Ishikawa (cell line): ENCODE measurements at regions not wholly inside any gene's neighbourhood (a gene's known extent, or its start where the extent isn't known, plus 50 kb on each side); places are given as distances from the start of the nearest gene placed in this dataset.

Experiments
- CEBPB ChIP-seq: IDR thresholded peaks from 2 replicates; pipeline ENCODE4 v1.6.1; 2012
- CREB1 ChIP-seq: IDR thresholded peaks from 2 replicates; pipeline ENCODE4 v1.6.1; 2012; ENCODE audit warnings: low read depth
- EGR1 ChIP-seq: IDR thresholded peaks from 2 replicates; pipeline ENCODE4 v1.6.1; 2012
- EP300 ChIP-seq: IDR thresholded peaks from 2 replicates; pipeline ENCODE4 v1.6.1; 2012; ENCODE audit warnings: borderline replicate concordance
- FOXM1 ChIP-seq: IDR thresholded peaks from 2 replicates; pipeline ENCODE4 v1.6.1; 2012; ENCODE audit warnings: low read depth, borderline replicate concordance
- NFIC ChIP-seq: IDR thresholded peaks from 2 replicates; pipeline ENCODE4 v1.6.1; 2012
- RAD21 ChIP-seq: IDR thresholded peaks from 2 replicates; pipeline ENCODE4 v1.6.1; 2012; ENCODE audit warnings: low read depth
- REST ChIP-seq: IDR thresholded peaks from 2 replicates; pipeline ENCODE4 v1.6.1; 2012; ENCODE audit warnings: low read depth, mild to moderate bottlenecking
- TAF1 ChIP-seq: IDR thresholded peaks from 2 replicates; pipeline ENCODE4 v1.6.1; 2012; ENCODE audit warnings: low read depth, mild to moderate bottlenecking
- TCF12 ChIP-seq: IDR thresholded peaks from 2 replicates; pipeline ENCODE4 v1.6.1; 2012; ENCODE audit warnings: low read depth
- TEAD4 ChIP-seq: IDR thresholded peaks from 2 replicates; pipeline ENCODE4 v1.6.1; 2012
- YY1 ChIP-seq: IDR thresholded peaks from 2 replicates; pipeline ENCODE4 v1.6.1; 2012; ENCODE audit warnings: low read depth
- ZBTB7A ChIP-seq: IDR thresholded peaks from 2 replicates; pipeline ENCODE4 v1.6.1; 2012; ENCODE audit warnings: low read depth
- TF ChIP-seq, protein P1 (sequence below): IDR thresholded peaks from 2 replicates; pipeline ENCODE4 v1.6.1; 2012
- TF ChIP-seq, protein P2 (sequence below): IDR thresholded peaks from 2 replicates; pipeline ENCODE4 v1.6.1; 2012

- TF ChIP-seq ZBTB7A (no peak), CREB1 (no peak), YY1 (no peak), CEBPB (no peak), TAF1 (no peak), EP300 (no peak)
These were observed 153.5 kb upstream of the ITGB1 start for GRCh38 chr10:33111488-33112051.

DNA sequence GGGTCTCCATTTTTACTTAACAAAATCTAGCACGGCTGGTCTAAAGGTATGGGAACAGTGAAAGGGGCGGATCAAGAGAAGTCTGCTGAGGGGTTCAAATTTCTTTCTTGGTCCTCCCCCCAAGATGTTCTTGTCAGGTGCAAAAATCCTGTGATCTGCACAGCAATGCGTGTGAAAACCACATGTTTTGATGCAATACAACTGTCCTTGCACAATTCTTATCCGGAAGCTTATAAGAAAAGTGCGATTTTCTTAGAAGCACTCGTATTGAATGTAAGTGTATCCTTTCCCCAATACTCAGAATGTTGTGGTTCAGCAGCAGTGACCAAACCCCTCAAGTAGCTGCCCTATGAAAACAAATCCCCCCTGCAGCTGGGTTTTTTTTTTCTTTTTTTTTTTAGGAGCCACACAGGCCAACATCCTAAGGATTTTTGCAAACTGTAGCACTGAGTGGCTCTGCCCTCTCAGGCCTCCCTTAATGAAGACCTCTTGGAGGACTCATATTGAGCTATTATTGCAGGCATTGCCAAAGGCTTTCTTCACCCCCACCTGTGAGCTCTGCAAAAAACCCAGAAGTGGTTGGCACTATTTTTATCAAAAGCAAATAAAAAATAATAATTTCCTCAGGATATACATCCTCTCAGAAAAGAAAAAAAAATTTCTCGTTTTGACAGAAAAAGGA, 151.9 kb upstream of the ITGB1 start:
- TF ChIP-seq REST (no peak), EP300 (no peak), TEAD4 (no peak), TAF1 (no peak), CREB1 (no peak), YY1 (no peak), FOXM1 (no peak)

DNA sequence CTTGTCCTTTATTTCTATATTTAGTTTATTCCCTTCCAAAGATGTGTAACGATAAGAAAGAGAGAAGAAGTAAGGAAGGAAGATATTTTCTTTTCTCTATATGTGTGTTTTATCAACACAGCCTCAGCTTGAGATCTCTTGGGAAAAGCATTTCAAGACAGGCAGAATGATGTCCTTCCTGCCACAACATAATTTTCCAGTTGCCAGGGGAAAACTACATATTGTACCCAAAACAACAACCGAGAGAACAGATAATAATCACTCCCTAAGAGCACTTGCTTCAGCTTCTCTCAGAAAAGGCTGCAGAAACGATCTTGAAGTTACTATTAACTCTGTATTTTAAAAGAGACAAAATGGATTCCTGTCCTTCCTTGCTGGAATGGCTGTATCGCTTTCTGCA, 151.4 kb upstream of the ITGB1 start:
- TF ChIP-seq, protein P1, sequence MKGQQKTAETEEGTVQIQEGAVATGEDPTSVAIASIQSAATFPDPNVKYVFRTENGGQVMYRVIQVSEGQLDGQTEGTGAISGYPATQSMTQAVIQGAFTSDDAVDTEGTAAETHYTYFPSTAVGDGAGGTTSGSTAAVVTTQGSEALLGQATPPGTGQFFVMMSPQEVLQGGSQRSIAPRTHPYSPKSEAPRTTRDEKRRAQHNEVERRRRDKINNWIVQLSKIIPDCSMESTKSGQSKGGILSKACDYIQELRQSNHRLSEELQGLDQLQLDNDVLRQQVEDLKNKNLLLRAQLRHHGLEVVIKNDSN, result no peak

DNA sequence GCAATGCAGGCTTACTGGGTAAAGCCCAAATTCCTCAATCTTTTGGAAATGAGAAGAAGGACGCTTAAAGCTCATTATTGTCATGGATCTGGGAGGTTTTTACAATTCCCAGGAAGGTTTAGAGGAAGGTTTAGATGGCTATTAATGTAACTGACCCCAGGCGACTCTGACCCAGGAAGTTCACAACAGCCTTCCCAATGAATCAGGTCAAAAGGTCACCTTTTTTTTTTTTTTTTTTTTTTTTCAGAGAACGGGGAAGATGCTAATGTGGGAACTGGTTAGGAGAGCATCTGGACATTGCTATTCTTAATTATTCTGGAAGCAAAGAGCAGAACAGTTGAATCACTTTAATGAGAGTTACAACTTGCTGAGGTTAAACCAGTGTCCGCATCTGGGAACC, 149.9 kb upstream of the ITGB1 start:
- TF ChIP-seq TCF12 (no peak), CEBPB (no peak), EP300 (no peak)
- TF ChIP-seq, protein P1, result no peak

GRCh38 chr10:33106767-33107166, 148.7 kb upstream of the ITGB1 start:
- TF ChIP-seq TAF1 (no peak), CREB1 (no peak), YY1 (no peak), EP300 (no peak), TEAD4 (no peak), FOXM1 (no peak), RAD21 (no peak), NFIC (no peak), REST (no peak), ZBTB7A (no peak), CEBPB (no peak), EGR1 (no peak), TCF12 (no peak)
- TF ChIP-seq, protein P1, result no peak
- TF ChIP-seq, protein P2, sequence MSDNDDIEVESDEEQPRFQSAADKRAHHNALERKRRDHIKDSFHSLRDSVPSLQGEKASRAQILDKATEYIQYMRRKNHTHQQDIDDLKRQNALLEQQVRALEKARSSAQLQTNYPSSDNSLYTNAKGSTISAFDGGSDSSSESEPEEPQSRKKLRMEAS, result no peak

DNA sequence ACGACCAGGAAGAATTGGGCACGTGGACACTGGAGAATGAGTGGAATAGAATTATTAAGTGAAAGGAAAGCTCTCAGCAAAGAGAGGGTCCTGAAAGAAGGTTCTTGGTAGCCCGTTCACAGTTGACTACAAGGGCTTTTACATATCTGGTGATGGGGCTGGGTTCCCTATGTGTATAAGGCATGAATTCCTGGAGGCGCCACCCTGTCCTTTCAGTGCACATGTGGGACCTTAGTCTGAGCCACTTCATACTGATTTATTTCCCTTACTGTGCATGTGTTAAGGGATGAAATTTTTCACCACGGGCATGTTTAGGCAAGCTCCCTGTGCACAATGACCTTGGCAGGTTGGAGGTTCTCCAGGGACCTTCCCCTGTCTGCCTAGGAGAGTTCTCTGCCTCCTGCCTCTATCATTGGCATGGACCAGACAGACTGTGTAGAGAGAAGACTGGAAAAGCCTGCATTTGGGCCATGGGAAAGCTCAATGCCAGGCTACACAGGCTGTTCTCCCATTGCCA, 145.9 kb upstream of the ITGB1 start:
- no peak for TF ChIP-seq ZBTB7A
- TF ChIP-seq CEBPB, result no peak
- TF ChIP-seq TCF12, result no peak
- TF ChIP-seq EP300, result no peak
- TF ChIP-seq, protein P1, result no peak
- no peak for TF ChIP-seq TEAD4
- TF ChIP-seq NFIC, result no peak
- no peak for TF ChIP-seq YY1
- TF ChIP-seq EGR1, result no peak
- TF ChIP-seq REST, result no peak
- TF ChIP-seq FOXM1, result no peak
- TF ChIP-seq TAF1, result no peak
